HepG2 (cell line): ENCODE measurements at regions not wholly inside any gene's neighbourhood (a gene's known extent, or its start where the extent isn't known, plus 50 kb on each side); places are given as distances from the start of the nearest gene placed in this dataset.
A peak's percentile ranks its signal among the peaks of the same experiment; 100 is the strongest.

ENCODE experiments used
- ATAC-seq: fragments of 200-7000 bp; cut with Tn5 transposase; 3 replicates; pipeline ENCODE4 v1.9.1; 2020; ENCODE audit warnings: mild to moderate bottlenecking, moderate library complexity
- BruUV-seq: library from RNA; stranded (reverse); fragments of 400-500 nt; replicated peaks from 2 replicates; lab custom pipeline; 2021; lab: Mats Ljungman, UMichigan
- CTCF ChIA-PET: fragments of 300-600 bp; formaldehyde crosslinking; extraction: SDS; loops from one replicate; lab custom pipeline; 2021; ENCODE audit warnings: low total read pairs, inconsistent platforms, low intra/inter-chr PET ratio; lab: Yijun Ruan, JAX
- POLR2A ChIA-PET: fragments of 350-600 bp; sonication (Branson Sonifier 250); formaldehyde crosslinking; loops from one replicate; lab custom pipeline; 2020; ENCODE audit warnings: antibody characterized with exemption, inconsistent platforms; lab: Yijun Ruan, JAX
- DNase-seq: peaks from one replicate; pipeline ENCODE4 v3.0.0-alpha.2; 2015; ENCODE audit warnings: low spot score
- FAIRE-seq: peaks from 3 replicates; lab custom pipeline; 2011; peaks lifted over from hg19 to GRCh38; lab: Jason Lieb, UNC
- H2AFZ ChIP-seq: one replicate; pipeline ENCODE4 v1.6.1; 2011; ENCODE audit warnings: low read length, inconsistent platforms
- H3K27ac ChIP-seq: fragments of 300-600 bp; 3 replicates; pipeline ENCODE4 v1.8.0; 2011; ENCODE audit warnings: mixed run types, mild to moderate bottlenecking, mixed read lengths, low read length, inconsistent platforms; ENCODE audit not compliant: insufficient read depth; ENCODE audit errors: extremely low read length
- H3K27me3 ChIP-seq, 2 experiments: fragments of 200-600 bp in 1 of 2; 2 replicates in 1 of 2; 3 replicates in 1 of 2; pipeline versions ENCODE4 v1.6.0 to v1.8.0; 2011; ENCODE audit warnings: low read length in 2 of 2, mild to moderate bottlenecking in 2 of 2, moderate library complexity in 2 of 2, inconsistent platforms in 1 of 2; ENCODE audit not compliant: insufficient read depth in 2 of 2, control insufficient read depth in 1 of 2
- H3K36me3 ChIP-seq, 2 experiments: fragments of 200-600 bp in 1 of 2; replicated peaks in 1 of 2; 2 replicates in 1 of 2; 3 replicates in 1 of 2; pipeline versions ENCODE4 v1.5.1 to v1.8.0; 2011; ENCODE audit warnings: low read length in 2 of 2, inconsistent platforms in 1 of 2; ENCODE audit not compliant: insufficient read depth in 2 of 2, control insufficient read depth in 1 of 2
- H3K4me1 ChIP-seq: 2 replicates; pipeline ENCODE4 v1.5.1; 2012; ENCODE audit warnings: low read length, inconsistent platforms; ENCODE audit not compliant: insufficient read depth
- H3K4me2 ChIP-seq: 2 replicates; pipeline ENCODE4 v1.6.0; 2011; ENCODE audit warnings: low read depth, low read length, inconsistent platforms
- H3K4me3 ChIP-seq, 3 experiments: fragments of 200-600 bp in 1 of 3; sonication (generic), shearing (Covaris generic) in 1 of 3; replicated peaks in 1 of 3; 2 replicates each; pipeline ENCODE4 v1.5.1; 2011 to 2016; ENCODE audit warnings: low read length in 3 of 3, inconsistent platforms in 2 of 3, low read depth in 2 of 3, mild to moderate bottlenecking in 2 of 3, control low read depth in 1 of 3, mixed read lengths in 1 of 3; ENCODE audit not compliant: insufficient read depth in 1 of 3
- H3K79me2 ChIP-seq: one replicate; pipeline ENCODE4 v1.6.1; 2011; ENCODE audit warnings: low read length, inconsistent platforms; ENCODE audit not compliant: insufficient read depth
- H3K9ac ChIP-seq: 2 replicates; pipeline ENCODE4 v1.6.0; 2011; ENCODE audit warnings: mild to moderate bottlenecking, low read depth, low read length, inconsistent platforms; ENCODE audit not compliant: insufficient read depth
- H3K9me3 ChIP-seq: 2 replicates; pipeline ENCODE4 v1.5.1; 2012; ENCODE audit warnings: mild to moderate bottlenecking, low read length
- H4K20me1 ChIP-seq: 2 replicates; pipeline ENCODE4 v1.6.0; 2011; ENCODE audit warnings: inconsistent platforms, mild to moderate bottlenecking, low read length, moderate library complexity; ENCODE audit not compliant: insufficient read depth
- ARID5B ChIP-seq: IDR thresholded peaks from 2 replicates; pipeline ENCODE4 v1.4.0; 2020; ENCODE audit warnings: mild to moderate bottlenecking, missing genetic modification reagents
- FIP1L1 ChIP-seq: fragments of 200-400 bp; formaldehyde crosslinking; IDR thresholded peaks from 2 replicates; pipeline ENCODE4 v1.6.1; 2018; ENCODE audit warnings: low read depth, mild to moderate bottlenecking, low read length, moderate library complexity, borderline replicate concordance; ENCODE audit not compliant: insufficient read depth
- FOXA1 ChIP-seq, 2 experiments: fragments of 450-650 bp in 1 of 2; sonication (generic) in 1 of 2; formaldehyde crosslinking in 1 of 2; IDR thresholded peaks; 2 replicates each; pipeline versions ENCODE4 v1.4.0 to v1.6.1; 2016 to 2020; ENCODE audit warnings: missing genetic modification reagents in 1 of 2
- FOXK1 ChIP-seq: sonication (generic); formaldehyde crosslinking; IDR thresholded peaks from 2 replicates; pipeline ENCODE4 v1.4.0; 2020; ENCODE audit warnings: low read depth, missing genetic modification reagents, borderline replicate concordance
- KDM3A ChIP-seq: IDR thresholded peaks from 2 replicates; pipeline ENCODE4 v1.6.1; 2018; ENCODE audit warnings: low read depth, missing compliant biosample characterization
- KMT2B ChIP-seq: IDR thresholded peaks from 2 replicates; pipeline ENCODE4 v1.6.1; 2016; ENCODE audit warnings: missing genetic modification reagents, missing compliant biosample characterization
- MAX ChIP-seq: IDR thresholded peaks from 2 replicates; pipeline ENCODE4 v1.6.1; 2012; ENCODE audit warnings: inconsistent platforms
- SNAI1 ChIP-seq: sonication (generic); formaldehyde crosslinking; IDR thresholded peaks from 2 replicates; pipeline ENCODE4 v1.5.0; 2020; ENCODE audit warnings: mild to moderate bottlenecking, missing genetic modification reagents, borderline replicate concordance
- SOX13 ChIP-seq, 3 experiments: fragments of 450-650 bp in 1 of 3; sonication (generic) in 1 of 3; formaldehyde crosslinking in 1 of 3; IDR thresholded peaks in 2 of 3; conservative IDR thresholded peaks in 1 of 3; 2 replicates each; pipeline versions ENCODE4 v1.5.0 to v1.6.1; 2016 to 2020; ENCODE audit warnings: antibody characterized with exemption in 1 of 3, mild to moderate bottlenecking in 1 of 3, missing compliant biosample characterization in 1 of 3, missing genetic modification reagents in 1 of 3, moderate library complexity in 1 of 3
- ZNF138 ChIP-seq: sonication (generic); formaldehyde crosslinking; IDR thresholded peaks from 2 replicates; pipeline ENCODE4 v1.5.0; 2020; ENCODE audit warnings: mild to moderate bottlenecking, low read depth, missing genetic modification reagents
- ZNF580 ChIP-seq: IDR thresholded peaks from 2 replicates; pipeline ENCODE4 v1.6.1; 2016; ENCODE audit warnings: low read depth, borderline replicate concordance
- ZNF616 ChIP-seq: sonication (generic); formaldehyde crosslinking; IDR thresholded peaks from 2 replicates; pipeline ENCODE4 v1.5.0; 2020; ENCODE audit warnings: low read depth, mild to moderate bottlenecking, missing genetic modification reagents
- ZNF879 ChIP-seq: sonication (generic); formaldehyde crosslinking; IDR thresholded peaks from 2 replicates; pipeline ENCODE4 v1.8.1; 2023; ENCODE audit warnings: missing genetic modification reagents
- WGBS: methylation state at CpG from one replicate; pipeline ENCODE4 v1.1.6; 2017; ENCODE audit warnings: low lambda C conversion rate; 5-methylcytosine and 5-hydroxymethylcytosine counted together
- in situ Hi-C: cut with HindIII; loops from 2 replicates; pipeline ENCODE4 v1.10.0; 2017; ENCODE audit warnings: low pct_unique_long_range_greater_than_20kb; ENCODE audit not compliant: extremely low pct_ligation_motif_present
- intact Hi-C: fragments of 100-400 bp; cut with micrococcal nuclease; formaldehyde crosslinking; loops from one replicate; pipeline ENCODE4 v1.10.0; 2022; ENCODE audit not compliant: unreplicated experiment

GRCh38 chr17:72182371-72182873 is 61.6 kb downstream of the SOX9 start:
- intact Hi-C loops (loop anchor here (10.0 kb wide), 1 partner anchor 122 kb away; no protein-coding TSS in a partner anchor), in situ Hi-C loops (no loop called here)
- no peak overlapping the region for H3K9ac ChIP-seq
- CTCF ChIA-PET = no interaction called here
- POLR2A ChIA-PET = no interaction called here
- no peak for TF ChIP-seq ZNF879 (CRISPR knock-in tag)
- no peak for TF ChIP-seq MAX
- TF ChIP-seq ZNF580 (CRISPR knock-in tag) = no peak
- TF ChIP-seq FIP1L1 = no peak
- no peak for TF ChIP-seq KMT2B
- no peak for TF ChIP-seq KDM3A
- FAIRE-seq (no peak), ATAC-seq (peak; percentile 51; the same call in 2 of the 3 replicates), DNase-seq (peak; percentile 16)
- H3K27ac ChIP-seq = no peak overlapping the region
- no peak overlapping the region for H2AFZ ChIP-seq
- H3K79me2 ChIP-seq = no peaks in the 10 kb centered on the region
- H3K4me2 ChIP-seq = no peak overlapping the region
- H3K4me1 ChIP-seq = peaks cover 11% of the 10 kb centered on the region
- H3K27me3 ChIP-seq = peaks cover 0 to 16% of the 10 kb centered on the region in 2 experiments; a peak in 4 of 5 replicates
- WGBS = 41% methylated on average over 2 of the region's 2 CpGs
- BruUV-seq = no TSS peak
- H3K4me3 ChIP-seq = no peak overlapping the region
- H3K9me3 ChIP-seq = no peaks in the 10 kb centered on the region
- no peaks in the 10 kb centered on the region for H4K20me1 ChIP-seq
- no peaks in the 10 kb centered on the region for H3K36me3 ChIP-seq

GRCh38 chr17:72183194-72183685 is 62.4 kb downstream of the SOX9 start:
- FAIRE-seq (no peak), DNase-seq (peak; percentile 77), ATAC-seq (peak; percentile 60)
- Histone ChIP-seq H3K9ac (no peak overlapping the region), H3K4me2 (no peak overlapping the region), H3K9me3 (no peaks in the 10 kb centered on the region), H3K27me3 (peaks cover 0 to 16% of the 10 kb centered on the region in 2 experiments; a peak in 4 of 5 replicates), H3K79me2 (no peaks in the 10 kb centered on the region), H2AFZ (no peak overlapping the region), H4K20me1 (no peaks in the 10 kb centered on the region), H3K4me3 (no peak overlapping the region), H3K4me1 (peaks cover 10% of the 10 kb centered on the region), H3K36me3 (no peaks in the 10 kb centered on the region), H3K27ac (no peak overlapping the region)
- CTCF ChIA-PET = no interaction called here
- BruUV-seq = no TSS peak
- intact Hi-C loops (loop anchor here (10.0 kb wide), 1 partner anchor 122 kb away; no protein-coding TSS in a partner anchor), in situ Hi-C loops (no loop called here)
- POLR2A ChIA-PET = interaction anchor here (1.0 kb wide), 1 partner anchor 63 kb away, joined by 3 read pairs; the partner anchor contains the start of gene SOX9
- 42% methylated on average over 4 of the region's 4 CpGs for WGBS
- TF ChIP-seq FOXK1 (CRISPR knock-in tag) (no peak), ZNF138 (CRISPR knock-in tag) (no peak), SOX13 (IDR thresholded peaks at IDR 0.05) (no peak), SOX13 (CRISPR knock-in tag; conservative IDR thresholded peaks at IDR 0.05 in 1 of 2, IDR thresholded peaks at IDR 0.05 in 1 of 2) (peak in 1 of 2 experiments; percentile 37; a peak in 1 of 4 replicates), SNAI1 (CRISPR knock-in tag) (no peak), ZNF616 (CRISPR knock-in tag) (no peak), FOXA1 (IDR thresholded peaks at IDR 0.05) (no peak), FOXA1 (CRISPR knock-in tag; IDR thresholded peaks at IDR 0.05) (0 out of 2 replicates have a peak, but pooled peaks have one; percentile 3), ARID5B (peak; percentile 46)
